ENCODE measurements at regions not wholly inside any gene's neighbourhood (a gene's known extent, or its start where the extent isn't known, plus 50 kb on each side); places are given as distances from the start of the nearest gene placed in this dataset.

GRCh38 chr7:68020102-68020501, 1023.5 kb downstream of the TYW1 start (continued):
- TF ChIP-seq ASH2L (IDR thresholded peaks at IDR 0.05; ENCODE audit: low read length) (no peak), POU5F1 (IDR thresholded peaks at IDR 0.05; ENCODE audit: low read depth, low read length) (no peak), JUN (IDR thresholded peaks at IDR 0.05; ENCODE audit: low read depth, low read length) (no peak), KDM5A (IDR thresholded peaks at IDR 0.05; ENCODE audit: low read length) (no peak), BCL11A (IDR thresholded peaks at IDR 0.05; ENCODE audit: low read depth in 2 of 2, low read length in 2 of 2) (no peak)
- TF ChIP-seq, protein P1, sequence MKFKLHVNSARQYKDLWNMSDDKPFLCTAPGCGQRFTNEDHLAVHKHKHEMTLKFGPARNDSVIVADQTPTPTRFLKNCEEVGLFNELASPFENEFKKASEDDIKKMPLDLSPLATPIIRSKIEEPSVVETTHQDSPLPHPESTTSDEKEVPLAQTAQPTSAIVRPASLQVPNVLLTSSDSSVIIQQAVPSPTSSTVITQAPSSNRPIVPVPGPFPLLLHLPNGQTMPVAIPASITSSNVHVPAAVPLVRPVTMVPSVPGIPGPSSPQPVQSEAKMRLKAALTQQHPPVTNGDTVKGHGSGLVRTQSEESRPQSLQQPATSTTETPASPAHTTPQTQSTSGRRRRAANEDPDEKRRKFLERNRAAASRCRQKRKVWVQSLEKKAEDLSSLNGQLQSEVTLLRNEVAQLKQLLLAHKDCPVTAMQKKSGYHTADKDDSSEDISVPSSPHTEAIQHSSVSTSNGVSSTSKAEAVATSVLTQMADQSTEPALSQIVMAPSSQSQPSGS (IDR thresholded peaks at IDR 0.05; ENCODE audit: low read length): no peak

Data from H1 (cell line).